Testis (tissue), 2 donors: ENCODE measurements at regions not wholly inside any gene's neighbourhood (a gene's known extent, or its start where the extent isn't known, plus 50 kb on each side); places are given as distances from the start of the nearest gene placed in this dataset.
"Not testable (repeated sequence)": the region's sequence is repeated elsewhere in the genome, so short reads cannot be mapped to it uniquely, and the experiment has no call there.

Experiments
- DNase-seq: peaks from one replicate; pipeline ENCODE4 v3.0.0-alpha.2; 2019
- H3K27ac ChIP-seq, 2 donors: fragments of 200-600 bp; sonication (generic); one replicate each; pipeline ENCODE4 v1.5.1; 2019
- H3K27me3 ChIP-seq: fragments of 200-600 bp; sonication (generic); one replicate; pipeline ENCODE4 v1.5.1; 2019
- H3K36me3 ChIP-seq: fragments of 200-600 bp; sonication (generic); one replicate; pipeline ENCODE4 v1.5.1; 2017; ENCODE audit warnings: low read depth; ENCODE audit errors: missing control alignments
- H3K4me1 ChIP-seq: fragments of 200-600 bp; sonication (generic); one replicate; pipeline ENCODE4 v1.5.1; 2019
- H3K4me3 ChIP-seq, 2 donors: fragments of 200-600 bp; sonication (generic); one replicate each; pipeline ENCODE4 v1.5.1; 2017 to 2019
- H3K9me3 ChIP-seq: fragments of 200-600 bp; sonication (generic); one replicate; pipeline ENCODE4 v1.5.1; 2017
- POLR2A ChIP-seq: fragments of 450-650 bp; IDR thresholded peaks from one replicate; pipeline ENCODE4 v1.6.1; 2017; ENCODE audit warnings: antibody characterized with exemption, mild to moderate bottlenecking, moderate library complexity
- WGBS, 2 donors: methylation state at CpG; one replicate each; pipeline ENCODE4 v1.1.5; 2018; 5-methylcytosine and 5-hydroxymethylcytosine counted together
- intact Hi-C: fragments of 100-400 bp; cut with DNase I; formaldehyde crosslinking; loops from one replicate; pipeline ENCODE4 v1.15.1; 2023; ENCODE audit warnings: low total_unique reads
- TF ChIP-seq, protein P1 (sequence below), 3 experiments: fragments of 450-650 bp in 2 of 3; fragments of 200-600 bp in 1 of 3; sonication (generic) in 1 of 3; IDR thresholded peaks; one replicate each; pipeline ENCODE4 v1.5.1; 2016 to 2019; ENCODE audit warnings: antibody characterized with exemption in 3 of 3, mild to moderate bottlenecking in 2 of 3, moderate library complexity in 1 of 3

DNA sequence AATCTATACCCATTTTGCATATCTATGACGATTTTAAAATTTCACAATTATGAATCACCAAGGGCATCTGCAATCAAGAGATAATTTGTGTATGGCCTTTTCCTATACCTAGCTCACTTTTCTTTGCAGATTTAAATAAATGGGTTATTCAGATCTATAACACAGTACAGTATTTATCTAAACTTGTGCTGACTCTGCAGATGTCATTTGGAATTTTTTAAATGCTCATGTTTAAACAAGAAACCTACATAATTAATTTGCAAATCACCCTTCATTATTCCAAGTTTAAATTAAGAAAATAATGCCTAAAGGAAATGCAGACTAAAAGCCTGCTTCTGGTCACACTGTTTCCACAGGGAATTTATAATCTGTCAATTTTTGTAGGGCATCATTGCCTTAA, 284.2 kb downstream of the SI start:
- Histone ChIP-seq H3K27ac (no peak overlapping the region), H3K4me1 (no peaks in the 10 kb centered on the region), H3K4me3 (no peak overlapping the region), H3K36me3 (no peaks in the 10 kb centered on the region), H3K9me3 (no peaks in the 10 kb centered on the region), H3K27me3 (no peaks in the 10 kb centered on the region)
- intact Hi-C loops: no loop called here
- WGBS, 2 donors: 67 to 80% methylated on average over 1 of the region's 1 CpG
- DNase-seq: no peak
- TF ChIP-seq POLR2A: no peak
- TF ChIP-seq, protein P1, sequence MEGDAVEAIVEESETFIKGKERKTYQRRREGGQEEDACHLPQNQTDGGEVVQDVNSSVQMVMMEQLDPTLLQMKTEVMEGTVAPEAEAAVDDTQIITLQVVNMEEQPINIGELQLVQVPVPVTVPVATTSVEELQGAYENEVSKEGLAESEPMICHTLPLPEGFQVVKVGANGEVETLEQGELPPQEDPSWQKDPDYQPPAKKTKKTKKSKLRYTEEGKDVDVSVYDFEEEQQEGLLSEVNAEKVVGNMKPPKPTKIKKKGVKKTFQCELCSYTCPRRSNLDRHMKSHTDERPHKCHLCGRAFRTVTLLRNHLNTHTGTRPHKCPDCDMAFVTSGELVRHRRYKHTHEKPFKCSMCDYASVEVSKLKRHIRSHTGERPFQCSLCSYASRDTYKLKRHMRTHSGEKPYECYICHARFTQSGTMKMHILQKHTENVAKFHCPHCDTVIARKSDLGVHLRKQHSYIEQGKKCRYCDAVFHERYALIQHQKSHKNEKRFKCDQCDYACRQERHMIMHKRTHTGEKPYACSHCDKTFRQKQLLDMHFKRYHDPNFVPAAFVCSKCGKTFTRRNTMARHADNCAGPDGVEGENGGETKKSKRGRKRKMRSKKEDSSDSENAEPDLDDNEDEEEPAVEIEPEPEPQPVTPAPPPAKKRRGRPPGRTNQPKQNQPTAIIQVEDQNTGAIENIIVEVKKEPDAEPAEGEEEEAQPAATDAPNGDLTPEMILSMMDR (IDR thresholded peaks at IDR 0.05): no peak

DNA sequence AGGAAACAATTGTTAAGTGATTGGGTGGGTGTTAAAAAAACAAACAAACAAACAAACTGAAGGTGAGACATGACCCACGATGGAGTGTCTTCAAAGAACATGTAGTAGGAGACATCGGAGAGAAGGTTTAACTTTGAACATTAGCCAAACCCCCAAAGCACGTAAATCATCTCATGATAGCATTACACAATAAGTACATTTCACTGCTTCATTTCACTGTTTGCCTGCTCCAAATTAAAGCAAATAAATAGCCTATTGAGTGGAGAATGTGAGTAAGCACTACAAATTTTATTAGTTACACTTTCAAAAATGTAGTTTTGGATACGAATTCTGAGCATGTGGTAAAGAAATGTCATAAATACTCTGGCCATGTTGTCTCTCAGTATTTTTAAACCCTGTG, 287.0 kb downstream of the SI start:
- Histone ChIP-seq H3K36me3 (no peaks in the 10 kb centered on the region), H3K27me3 (no peaks in the 10 kb centered on the region), H3K4me3 (no peak overlapping the region), H3K27ac (no peak overlapping the region), H3K4me1 (no peaks in the 10 kb centered on the region), H3K9me3 (no peaks in the 10 kb centered on the region)
- no peak for TF ChIP-seq POLR2A
- TF ChIP-seq, protein P1 (IDR thresholded peaks at IDR 0.05): no peak
- intact Hi-C loops: no loop called here
- 70 to 71% methylated on average over 4 of the region's 4 CpGs for WGBS, 2 donors
- no peak for DNase-seq

DNA sequence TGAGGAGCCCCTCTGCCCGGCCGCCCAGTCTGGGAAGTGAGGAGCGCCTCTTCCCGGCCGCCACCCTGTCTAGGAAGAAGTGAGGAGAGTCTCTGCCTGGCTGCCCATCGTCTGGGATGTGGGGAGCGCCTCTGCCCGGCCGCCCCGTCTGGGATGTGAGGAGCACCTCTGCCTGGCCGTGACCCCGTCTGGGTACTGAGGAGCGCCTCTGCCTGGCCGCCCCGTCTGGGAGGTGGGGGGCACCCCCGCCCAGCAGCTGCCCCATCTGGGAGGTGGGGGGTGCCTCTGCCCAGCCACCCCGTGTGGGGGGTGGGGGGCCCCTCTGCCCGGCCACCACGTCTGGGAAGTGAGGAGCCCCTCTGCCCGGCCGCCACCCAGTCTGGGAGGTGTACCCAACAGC, 293.9 kb downstream of the SI start:
- 67 to 90% methylated on average over 3 to 17 of the region's 21 CpGs for WGBS, 2 donors
- not testable (repeated sequence) for H3K36me3 ChIP-seq

GRCh38 chr3:164781755-164782154, 296.5 kb downstream of the SI start:
- H3K4me3 ChIP-seq: no peak overlapping the region
- H3K27me3 ChIP-seq: no peaks in the 10 kb centered on the region
- H3K27ac ChIP-seq: no peak overlapping the region
- no peak for DNase-seq
- TF ChIP-seq POLR2A: no peak
- TF ChIP-seq, protein P1 (IDR thresholded peaks at IDR 0.05): no peak
- no peaks in the 10 kb centered on the region for H3K9me3 ChIP-seq
- intact Hi-C loops: no loop called here
- no peaks in the 10 kb centered on the region for H3K4me1 ChIP-seq
- no peaks in the 10 kb centered on the region for H3K36me3 ChIP-seq

More for the DNA sequence above, 293.9 kb downstream of the SI start:
- DNase-seq, H3K4me3 ChIP-seq, intact Hi-C loops, H3K9me3 ChIP-seq, H3K27ac ChIP-seq, H3K27me3 ChIP-seq, H3K4me1 ChIP-seq: not testable (repeated sequence)

DNA sequence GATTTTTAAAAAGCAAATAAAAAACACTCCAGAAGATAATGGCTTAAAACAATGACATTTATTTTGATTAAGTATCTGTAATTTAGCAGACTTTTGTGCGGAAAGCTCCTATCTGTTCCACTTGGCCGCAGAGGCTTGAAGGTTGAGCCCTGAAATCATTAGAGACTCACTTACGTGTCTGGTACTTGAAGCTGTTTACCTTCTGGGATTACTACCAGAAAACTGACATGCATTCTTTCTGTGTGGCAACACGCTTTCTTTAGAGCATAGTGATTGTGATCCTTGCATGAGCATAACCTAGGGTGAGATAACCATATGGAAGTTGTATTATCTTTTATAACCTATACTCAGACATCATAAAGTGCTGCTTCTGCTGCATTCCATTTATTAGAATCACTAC, 298.5 kb downstream of the SI start:
- no peak overlapping the region for H3K4me3 ChIP-seq
- TF ChIP-seq POLR2A: no peak
- TF ChIP-seq, protein P1 (IDR thresholded peaks at IDR 0.05): no peak
- H3K9me3 ChIP-seq: no peaks in the 10 kb centered on the region
- H3K27ac ChIP-seq: no peak overlapping the region
- intact Hi-C loops: no loop called here
- 67 to 70% methylated on average over 4 of the region's 4 CpGs for WGBS, 2 donors
- H3K27me3 ChIP-seq: no peaks in the 10 kb centered on the region
- no peaks in the 10 kb centered on the region for H3K36me3 ChIP-seq
- DNase-seq: no peak
- no peaks in the 10 kb centered on the region for H3K4me1 ChIP-seq
